ENCODE measurements at regions not wholly inside any gene's neighbourhood (a gene's known extent, or its start where the extent isn't known, plus 50 kb on each side); places are given as distances from the start of the nearest gene placed in this dataset.
"Not testable (repeated sequence)": the region's sequence is repeated elsewhere in the genome, so short reads cannot be mapped to it uniquely, and the experiment has no call there.

- not testable (repeated sequence) for H3K27me3 ChIP-seq (ENCODE audit: control insufficient read depth, insufficient read depth, low read length); H3K4me3 ChIP-seq (ENCODE audit: low read length); H3K9ac ChIP-seq (ENCODE audit: low read length); H3K27ac ChIP-seq (ENCODE audit: low read length); H3K36me3 ChIP-seq (ENCODE audit: control insufficient read depth, low read depth, low read length); H3K4me1 ChIP-seq (ENCODE audit: control insufficient read depth, low read depth, low read length)
- peaks cover 29% of the 10 kb centered on the region for H3K9me3 ChIP-seq (ENCODE audit: control insufficient read depth, low read depth, low read length)
These were observed 393.9 kb downstream of the ZNF674 start for GRCh38 chrX:46151332-46151731.

- Histone ChIP-seq H3K4me1 (ENCODE audit: control insufficient read depth, low read depth, low read length) (no peaks in the 10 kb centered on the region), H3K4me3 (ENCODE audit: low read length) (no peak overlapping the region), H3K9ac (ENCODE audit: low read length) (no peak overlapping the region), H3K36me3 (ENCODE audit: control insufficient read depth, low read depth, low read length) (no peaks in the 10 kb centered on the region), H3K9me3 (ENCODE audit: control insufficient read depth, low read depth, low read length) (peaks cover 26% of the 10 kb centered on the region), H3K27me3 (ENCODE audit: control insufficient read depth, insufficient read depth, low read length) (no peaks in the 10 kb centered on the region), H3K27ac (ENCODE audit: low read length) (no peak overlapping the region)
These were observed 400.7 kb downstream of the ZNF674 start for GRCh38 chrX:46144566-46144965.

- H3K9ac ChIP-seq (ENCODE audit: low read length) = no peak overlapping the region
- H3K4me1 ChIP-seq (ENCODE audit: control insufficient read depth, low read depth, low read length) = no peaks in the 10 kb centered on the region
- H3K27ac ChIP-seq (ENCODE audit: low read length) = no peak overlapping the region
- H3K27me3 ChIP-seq (ENCODE audit: control insufficient read depth, insufficient read depth, low read length) = no peaks in the 10 kb centered on the region
- H3K36me3 ChIP-seq (ENCODE audit: control insufficient read depth, low read depth, low read length) = no peaks in the 10 kb centered on the region
- H3K4me3 ChIP-seq (ENCODE audit: low read length) = no peak overlapping the region
- peaks cover 12% of the 10 kb centered on the region for H3K9me3 ChIP-seq (ENCODE audit: control insufficient read depth, low read depth, low read length)
These were observed 404.9 kb downstream of the ZNF674 start for GRCh38 chrX:46140272-46140671.

DNA sequence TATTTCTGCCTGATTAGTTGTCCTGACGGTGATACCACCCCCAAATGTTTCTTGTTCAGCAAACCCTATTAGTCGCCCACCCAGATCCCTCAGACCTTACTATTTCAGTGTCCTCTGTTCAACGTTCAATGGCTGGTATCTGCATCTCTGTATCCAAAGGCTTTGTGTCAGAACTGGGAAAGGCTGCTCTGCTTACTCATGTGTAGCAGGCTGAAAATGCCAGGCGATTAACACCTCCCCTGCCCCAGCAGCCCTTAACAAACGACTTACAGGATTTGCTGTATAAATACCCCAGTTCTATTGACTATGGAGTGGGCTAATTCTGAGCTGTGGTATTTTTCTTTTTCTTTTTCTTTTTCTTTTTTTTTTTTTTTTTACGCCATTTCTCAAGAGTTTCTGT is 415.0 kb downstream of the ZNF674 start:
- H3K27ac ChIP-seq (ENCODE audit: low read length) = no peak overlapping the region
- no peaks in the 10 kb centered on the region for H3K4me1 ChIP-seq (ENCODE audit: control insufficient read depth, low read depth, low read length)
- no peaks in the 10 kb centered on the region for H3K36me3 ChIP-seq (ENCODE audit: control insufficient read depth, low read depth, low read length)
- no peaks in the 10 kb centered on the region for H3K27me3 ChIP-seq (ENCODE audit: control insufficient read depth, insufficient read depth, low read length)
- H3K9ac ChIP-seq (ENCODE audit: low read length) = no peak overlapping the region
- H3K4me3 ChIP-seq (ENCODE audit: low read length) = no peak overlapping the region
- H3K9me3 ChIP-seq (ENCODE audit: control insufficient read depth, low read depth, low read length) = no peaks in the 10 kb centered on the region

DNA sequence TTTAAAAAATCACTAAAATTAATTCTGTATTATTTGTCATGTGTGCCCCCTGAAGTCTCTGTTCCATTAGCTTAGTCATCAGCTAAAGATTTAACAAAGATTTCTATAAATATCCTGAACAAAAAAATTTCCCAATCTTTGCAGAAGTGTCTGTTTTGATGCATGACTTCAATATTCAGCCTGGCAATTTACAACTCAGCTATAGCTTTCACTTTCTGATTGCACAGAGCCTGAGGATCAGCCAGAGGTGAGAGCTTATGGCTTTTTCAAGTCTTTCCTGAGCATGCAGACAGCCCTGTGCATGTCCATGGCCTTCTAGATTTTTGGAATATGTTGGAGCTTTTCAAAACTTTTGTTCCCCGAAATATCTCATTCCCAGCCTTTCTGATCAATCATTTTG is 420.1 kb downstream of the ZNF674 start:
- no peak overlapping the region for H3K27ac ChIP-seq (ENCODE audit: low read length)
- H3K9me3 ChIP-seq (ENCODE audit: control insufficient read depth, low read depth, low read length) = peaks cover 15% of the 10 kb centered on the region
- no peaks in the 10 kb centered on the region for H3K4me1 ChIP-seq (ENCODE audit: control insufficient read depth, low read depth, low read length)
- H3K36me3 ChIP-seq (ENCODE audit: control insufficient read depth, low read depth, low read length) = no peaks in the 10 kb centered on the region
- H3K4me3 ChIP-seq (ENCODE audit: low read length) = no peak overlapping the region
- no peaks in the 10 kb centered on the region for H3K27me3 ChIP-seq (ENCODE audit: control insufficient read depth, insufficient read depth, low read length)
- H3K9ac ChIP-seq (ENCODE audit: low read length) = no peak overlapping the region

DNA sequence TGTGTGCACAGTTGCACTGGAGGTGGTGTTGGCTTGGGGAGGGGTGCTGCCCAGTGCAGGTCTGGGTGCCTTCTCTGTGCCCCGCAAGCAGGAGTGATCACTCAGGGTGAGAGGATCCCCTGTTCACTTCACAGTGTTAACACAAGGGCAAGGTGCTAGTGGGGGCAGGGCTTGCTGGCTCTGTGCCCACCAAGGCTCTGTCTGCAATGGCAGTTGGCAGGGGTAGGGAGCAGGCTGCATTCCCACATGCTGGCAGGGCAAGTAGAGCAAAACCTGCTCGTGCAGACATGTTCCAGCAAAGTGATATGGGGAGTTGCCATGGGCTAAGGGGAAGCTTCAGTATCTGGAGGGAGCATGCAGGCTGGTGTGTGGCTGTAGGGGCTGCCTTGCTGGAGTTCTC is 428.0 kb downstream of the ZNF674 start:
- H3K27ac ChIP-seq (ENCODE audit: low read length) = no peak overlapping the region

GRCh38 chrX:46087310-46087709 is 457.9 kb downstream of the ZNF674 start:
- H3K36me3 ChIP-seq (ENCODE audit: control insufficient read depth, low read depth, low read length) = not testable (repeated sequence)

More for the DNA sequence above, 428.0 kb downstream of the ZNF674 start:
- no peaks in the 10 kb centered on the region for H3K36me3 ChIP-seq (ENCODE audit: control insufficient read depth, low read depth, low read length)
- H3K9ac ChIP-seq (ENCODE audit: low read length) = no peak overlapping the region
- no peak overlapping the region for H3K4me3 ChIP-seq (ENCODE audit: low read length)
- peaks cover 16% of the 10 kb centered on the region for H3K9me3 ChIP-seq (ENCODE audit: control insufficient read depth, low read depth, low read length)
- peaks cover 7% of the 10 kb centered on the region for H3K4me1 ChIP-seq (ENCODE audit: control insufficient read depth, low read depth, low read length)
- no peaks in the 10 kb centered on the region for H3K27me3 ChIP-seq (ENCODE audit: control insufficient read depth, insufficient read depth, low read length)

DNA sequence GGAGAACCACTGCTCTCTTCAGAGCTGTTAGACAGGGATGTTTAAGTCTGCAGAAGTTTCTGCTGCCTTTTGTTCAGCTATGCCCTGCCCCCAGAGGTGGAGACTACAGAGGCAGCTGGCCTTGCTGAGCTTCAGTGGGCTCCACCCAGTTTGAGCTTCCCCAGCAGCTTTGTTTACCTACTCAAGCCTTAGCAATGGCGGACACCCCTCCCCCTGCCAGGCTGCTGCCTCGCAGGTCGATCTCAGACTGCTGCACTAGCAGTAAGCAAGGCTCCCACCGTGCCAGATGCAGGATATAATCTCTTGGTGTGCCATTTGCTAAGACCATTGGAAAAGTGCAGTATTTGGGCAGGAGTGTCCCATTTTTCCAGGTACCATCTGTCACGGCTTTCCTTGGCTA is 465.1 kb downstream of the ZNF674 start:
- H3K27me3 ChIP-seq (ENCODE audit: control insufficient read depth, insufficient read depth, low read length); H3K4me1 ChIP-seq (ENCODE audit: control insufficient read depth, low read depth, low read length); H3K36me3 ChIP-seq (ENCODE audit: control insufficient read depth, low read depth, low read length); H3K27ac ChIP-seq (ENCODE audit: low read length); H3K4me3 ChIP-seq (ENCODE audit: low read length); H3K9ac ChIP-seq (ENCODE audit: low read length): not testable (repeated sequence)
- peaks cover 26% of the 10 kb centered on the region for H3K9me3 ChIP-seq (ENCODE audit: control insufficient read depth, low read depth, low read length)

More at GRCh38 chrX:46087310-46087709, 457.9 kb downstream of the ZNF674 start:
- peaks cover 20% of the 10 kb centered on the region for H3K9me3 ChIP-seq (ENCODE audit: control insufficient read depth, low read depth, low read length)
- H3K27ac ChIP-seq (ENCODE audit: low read length); H3K4me3 ChIP-seq (ENCODE audit: low read length); H3K9ac ChIP-seq (ENCODE audit: low read length); H3K27me3 ChIP-seq (ENCODE audit: control insufficient read depth, insufficient read depth, low read length); H3K4me1 ChIP-seq (ENCODE audit: control insufficient read depth, low read depth, low read length): not testable (repeated sequence)

DNA sequence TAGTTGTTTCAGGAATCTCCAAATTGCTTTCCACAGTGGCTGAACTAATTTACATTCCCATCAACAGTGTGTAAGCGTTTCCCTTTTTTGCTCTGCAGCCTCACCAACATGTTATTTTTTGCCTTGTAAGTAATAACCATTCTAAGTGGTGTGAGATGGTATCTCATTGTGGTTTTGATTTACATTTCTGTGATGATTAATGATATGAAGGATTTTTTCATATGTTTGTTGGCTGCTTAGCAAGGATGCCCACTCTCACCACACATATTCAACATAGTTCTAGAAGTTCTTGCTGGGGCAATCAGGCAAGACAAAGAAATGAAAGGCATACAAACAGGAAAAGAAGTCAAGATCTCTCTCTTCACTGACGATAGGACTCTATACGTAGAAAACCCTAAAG is 472.4 kb downstream of the ZNF674 start:
- Histone ChIP-seq H3K4me1 (ENCODE audit: control insufficient read depth, low read depth, low read length) (no peaks in the 10 kb centered on the region), H3K27me3 (ENCODE audit: control insufficient read depth, insufficient read depth, low read length) (no peaks in the 10 kb centered on the region), H3K27ac (ENCODE audit: low read length) (no peak overlapping the region), H3K9me3 (ENCODE audit: control insufficient read depth, low read depth, low read length) (peaks cover 16% of the 10 kb centered on the region), H3K4me3 (ENCODE audit: low read length) (no peak overlapping the region), H3K9ac (ENCODE audit: low read length) (no peak overlapping the region), H3K36me3 (ENCODE audit: control insufficient read depth, low read depth, low read length) (no peaks in the 10 kb centered on the region)

DNA sequence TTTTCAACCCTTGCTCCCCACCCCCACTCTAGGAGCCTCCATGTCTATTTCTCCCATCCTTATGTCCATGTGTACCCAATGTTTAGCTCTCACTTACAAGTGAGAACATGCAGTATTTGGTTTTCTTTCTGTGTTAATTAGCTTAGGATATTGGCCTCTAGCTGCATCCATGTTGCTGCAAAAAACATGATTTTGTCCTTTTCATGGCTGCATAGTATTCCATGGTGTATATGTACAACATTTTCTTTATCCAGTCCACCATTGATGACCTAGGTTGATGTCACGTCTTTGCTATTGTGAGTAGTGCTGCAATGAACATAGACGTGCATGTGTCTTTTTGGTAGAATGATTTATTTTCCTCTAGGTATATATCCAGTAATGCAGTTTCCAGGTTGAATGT is 472.8 kb downstream of the ZNF674 start:
- no peaks in the 10 kb centered on the region for H3K27me3 ChIP-seq (ENCODE audit: control insufficient read depth, insufficient read depth, low read length)
- peaks cover 16% of the 10 kb centered on the region for H3K9me3 ChIP-seq (ENCODE audit: control insufficient read depth, low read depth, low read length)
- no peaks in the 10 kb centered on the region for H3K4me1 ChIP-seq (ENCODE audit: control insufficient read depth, low read depth, low read length)
- no peak overlapping the region for H3K4me3 ChIP-seq (ENCODE audit: low read length)
- no peak overlapping the region for H3K9ac ChIP-seq (ENCODE audit: low read length)
- H3K36me3 ChIP-seq (ENCODE audit: control insufficient read depth, low read depth, low read length) = no peaks in the 10 kb centered on the region
- H3K27ac ChIP-seq (ENCODE audit: low read length) = no peak overlapping the region

- H3K36me3 ChIP-seq (ENCODE audit: control insufficient read depth, low read depth, low read length) = no peaks in the 10 kb centered on the region
- no peaks in the 10 kb centered on the region for H3K4me1 ChIP-seq (ENCODE audit: control insufficient read depth, low read depth, low read length)
- peaks cover 32% of the 10 kb centered on the region for H3K9me3 ChIP-seq (ENCODE audit: control insufficient read depth, low read depth, low read length)
- H3K27me3 ChIP-seq (ENCODE audit: control insufficient read depth, insufficient read depth, low read length) = no peaks in the 10 kb centered on the region
- no peak overlapping the region for H3K27ac ChIP-seq (ENCODE audit: low read length)
- H3K4me3 ChIP-seq (ENCODE audit: low read length) = no peak overlapping the region
- no peak overlapping the region for H3K9ac ChIP-seq (ENCODE audit: low read length)
These were observed 474.8 kb downstream of the ZNF674 start for GRCh38 chrX:46070421-46070820.

DNA sequence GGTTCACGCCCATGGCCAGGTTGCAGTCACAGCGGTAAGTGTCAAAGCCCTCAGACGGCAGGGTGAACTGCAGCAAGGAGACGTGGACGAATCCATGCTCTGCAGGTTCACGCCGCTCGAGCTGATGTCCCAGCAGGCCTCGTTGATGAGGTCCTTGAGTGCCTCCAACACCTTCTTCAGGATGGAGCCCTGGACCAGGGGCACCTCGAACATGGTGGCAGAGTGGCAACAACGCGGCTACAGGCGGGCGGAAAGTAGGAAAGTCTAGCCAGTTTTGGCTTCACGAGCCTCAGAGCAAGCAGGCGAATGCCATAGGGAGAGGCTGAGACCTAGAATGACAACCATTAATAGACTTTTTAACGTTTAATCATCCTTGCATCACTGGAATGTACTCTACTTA is 485.9 kb downstream of the ZNF674 start:
- Histone ChIP-seq H3K36me3 (ENCODE audit: control insufficient read depth, low read depth, low read length) (no peaks in the 10 kb centered on the region), H3K27ac (ENCODE audit: low read length) (no peak overlapping the region), H3K27me3 (ENCODE audit: control insufficient read depth, insufficient read depth, low read length) (no peaks in the 10 kb centered on the region), H3K9ac (ENCODE audit: low read length) (no peak overlapping the region), H3K4me1 (ENCODE audit: control insufficient read depth, low read depth, low read length) (no peaks in the 10 kb centered on the region), H3K4me3 (ENCODE audit: low read length) (no peak overlapping the region), H3K9me3 (ENCODE audit: control insufficient read depth, low read depth, low read length) (peaks cover 23% of the 10 kb centered on the region)

Data from iPS-18a (cell line).